ENCODE measurements at regions not wholly inside any gene's neighbourhood (a gene's known extent, or its start where the extent isn't known, plus 50 kb on each side); places are given as distances from the start of the nearest gene placed in this dataset.
"Not testable (repeated sequence)": the region's sequence is repeated elsewhere in the genome, so short reads cannot be mapped to it uniquely, and the experiment has no call there.

DNA sequence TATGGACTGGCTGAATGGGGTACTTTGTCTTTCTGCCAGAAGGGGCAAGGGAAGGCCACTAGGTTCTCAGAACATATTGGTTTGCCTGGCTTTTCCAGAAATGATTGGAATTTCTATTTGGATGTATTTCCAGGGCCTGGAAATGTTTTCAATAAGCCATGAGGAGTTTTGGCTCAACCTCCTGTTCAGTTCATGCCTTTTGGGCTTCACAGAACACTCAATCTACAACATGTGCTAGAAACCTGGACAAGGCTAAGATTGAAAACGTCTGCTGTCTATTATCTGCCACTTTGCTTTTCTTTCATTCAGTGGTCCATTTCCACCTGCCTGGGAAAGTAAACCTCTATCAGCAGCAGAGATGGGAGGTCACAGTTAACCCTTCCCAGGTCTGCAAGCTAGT is 793.4 kb downstream of the TENT5A start:
- DNase-seq (ENCODE audit: low spot score): no peak
- no peaks in the 10 kb centered on the region for H3K9me3 Mint-ChIP-seq
- no peak overlapping the region for H3K4me3 Mint-ChIP-seq
- no peaks in the 10 kb centered on the region for H3K4me1 Mint-ChIP-seq (ENCODE audit: low read depth)
- H3K27ac Mint-ChIP-seq: no peak overlapping the region
- no peaks in the 10 kb centered on the region for H3K36me3 Mint-ChIP-seq (ENCODE audit: low read depth)
- H3K27me3 Mint-ChIP-seq (ENCODE audit: low read depth): no peaks in the 10 kb centered on the region

DNA sequence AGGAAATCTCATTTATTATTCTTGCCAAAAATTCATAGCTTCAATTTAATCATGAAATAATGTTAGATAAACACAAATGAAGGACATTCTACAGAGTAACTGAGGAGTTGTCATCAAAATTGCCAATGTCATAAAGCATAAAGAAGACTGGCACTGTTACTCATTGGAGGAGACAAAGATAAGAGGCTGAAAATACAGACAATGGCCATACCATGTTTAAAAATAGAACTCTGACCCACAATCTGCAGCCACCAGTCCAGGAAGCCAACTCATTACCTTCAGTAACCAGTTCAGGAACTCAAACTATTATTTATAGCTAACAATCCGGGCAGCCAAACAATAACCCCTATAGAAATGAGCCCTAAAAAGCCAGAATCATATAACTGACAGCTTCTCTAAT is 795.6 kb downstream of the TENT5A start:
- Mint-ChIP-seq H3K4me1 (ENCODE audit: low read depth) (no peaks in the 10 kb centered on the region), H3K36me3 (ENCODE audit: low read depth) (no peaks in the 10 kb centered on the region), H3K4me3 (no peak overlapping the region), H3K9me3 (no peaks in the 10 kb centered on the region), H3K27ac (no peak overlapping the region), H3K27me3 (ENCODE audit: low read depth) (no peaks in the 10 kb centered on the region)
- DNase-seq (ENCODE audit: low spot score): no peak

DNA sequence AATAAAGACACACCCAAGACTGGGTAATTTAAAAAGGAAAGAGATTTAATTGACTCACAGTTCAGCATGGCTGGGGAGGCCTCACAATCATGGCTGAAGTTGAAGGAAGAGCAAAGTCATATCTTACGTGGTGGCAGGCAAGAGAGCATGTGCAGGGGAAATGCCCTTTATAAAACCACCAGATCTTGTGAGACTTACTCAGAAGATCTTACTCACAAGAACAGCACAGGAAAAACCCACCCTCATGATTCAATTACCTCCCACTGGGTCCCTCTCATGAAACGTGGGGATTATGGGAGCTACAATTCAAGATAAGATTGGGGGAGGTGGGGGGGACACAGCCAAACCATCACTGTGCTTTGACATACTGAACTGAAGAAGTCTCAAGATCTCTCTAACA is 800.0 kb downstream of the TENT5A start:
- H3K9me3 Mint-ChIP-seq; H3K27me3 Mint-ChIP-seq (ENCODE audit: low read depth): not testable (repeated sequence)

DNA sequence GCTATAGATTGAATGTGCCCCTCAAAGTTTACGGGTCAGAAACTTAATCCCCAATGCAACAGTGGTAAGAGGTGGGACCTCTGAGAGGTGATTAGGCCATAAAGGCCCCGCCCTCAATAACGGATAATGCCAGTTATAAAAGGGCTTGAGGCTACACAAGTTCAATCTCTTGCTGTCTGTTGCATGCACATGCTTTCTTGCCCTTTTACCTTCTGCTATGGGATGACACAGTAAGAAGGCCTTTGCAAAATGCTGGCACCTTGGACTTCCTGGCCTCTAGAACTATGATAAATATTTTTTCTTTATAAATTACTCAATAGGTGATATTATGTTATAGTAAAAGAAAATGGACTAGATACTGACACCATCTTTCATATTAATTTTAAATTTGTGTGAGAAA is 806.1 kb downstream of the TENT5A start:
- Mint-ChIP-seq H3K27ac (no peak overlapping the region), H3K4me3 (no peak overlapping the region), H3K36me3 (ENCODE audit: low read depth) (no peaks in the 10 kb centered on the region), H3K9me3 (no peaks in the 10 kb centered on the region), H3K27me3 (ENCODE audit: low read depth) (no peaks in the 10 kb centered on the region), H3K4me1 (ENCODE audit: low read depth) (no peaks in the 10 kb centered on the region)
- DNase-seq (ENCODE audit: low spot score): no peak

More for the DNA sequence above, 800.0 kb downstream of the TENT5A start:
- H3K27ac Mint-ChIP-seq; H3K4me1 Mint-ChIP-seq (ENCODE audit: low read depth); H3K36me3 Mint-ChIP-seq (ENCODE audit: low read depth); H3K4me3 Mint-ChIP-seq; DNase-seq (ENCODE audit: low spot score): not testable (repeated sequence)

DNA sequence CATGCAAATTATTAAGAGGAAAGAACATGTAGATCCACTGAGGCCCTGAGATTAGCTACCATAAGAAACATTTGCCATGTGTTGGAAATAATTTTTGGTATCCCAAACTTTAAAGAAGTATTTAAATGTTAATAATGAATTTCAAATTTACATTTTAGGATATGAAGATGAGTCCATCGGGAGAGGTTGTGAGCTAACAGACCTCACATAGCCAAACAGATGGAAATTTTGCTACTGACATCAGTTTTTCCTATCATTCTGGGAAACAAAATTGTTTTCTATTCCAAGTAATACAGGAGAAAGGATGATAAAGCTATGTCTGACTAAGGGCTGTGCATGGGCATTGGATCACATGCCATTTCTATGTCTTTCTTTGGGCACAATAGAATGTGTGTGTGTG is 809.6 kb downstream of the TENT5A start:
- H3K4me3 Mint-ChIP-seq: no peak overlapping the region
- H3K9me3 Mint-ChIP-seq: peaks cover 8% of the 10 kb centered on the region
- H3K27ac Mint-ChIP-seq: no peak overlapping the region
- no peaks in the 10 kb centered on the region for H3K27me3 Mint-ChIP-seq (ENCODE audit: low read depth)
- no peak for DNase-seq (ENCODE audit: low spot score)
- no peaks in the 10 kb centered on the region for H3K36me3 Mint-ChIP-seq (ENCODE audit: low read depth)
- no peaks in the 10 kb centered on the region for H3K4me1 Mint-ChIP-seq (ENCODE audit: low read depth)

- no peak for DNase-seq (ENCODE audit: low spot score)
- Mint-ChIP-seq H3K4me1 (ENCODE audit: low read depth) (no peaks in the 10 kb centered on the region), H3K27me3 (ENCODE audit: low read depth) (no peaks in the 10 kb centered on the region), H3K9me3 (peaks cover 18% of the 10 kb centered on the region), H3K4me3 (no peak overlapping the region), H3K27ac (no peak overlapping the region), H3K36me3 (ENCODE audit: low read depth) (no peaks in the 10 kb centered on the region)
These were observed 811.5 kb downstream of the TENT5A start for GRCh38 chr6:80940976-80941375.

GRCh38 chr6:80940571-80940970 is 811.9 kb downstream of the TENT5A start:
- Mint-ChIP-seq H3K9me3 (peaks cover 20% of the 10 kb centered on the region), H3K36me3 (ENCODE audit: low read depth) (no peaks in the 10 kb centered on the region), H3K27ac (no peak overlapping the region), H3K27me3 (ENCODE audit: low read depth) (no peaks in the 10 kb centered on the region), H3K4me3 (no peak overlapping the region), H3K4me1 (ENCODE audit: low read depth) (no peaks in the 10 kb centered on the region)
- DNase-seq (ENCODE audit: low spot score): no peak

GRCh38 chr6:80939898-80940297 is 812.6 kb downstream of the TENT5A start:
- Mint-ChIP-seq H3K4me1 (ENCODE audit: low read depth) (no peaks in the 10 kb centered on the region), H3K36me3 (ENCODE audit: low read depth) (no peaks in the 10 kb centered on the region), H3K9me3 (peaks cover 23% of the 10 kb centered on the region), H3K4me3 (no peak overlapping the region), H3K27ac (no peak overlapping the region), H3K27me3 (ENCODE audit: low read depth) (no peaks in the 10 kb centered on the region)
- DNase-seq (ENCODE audit: low spot score): no peak

GRCh38 chr6:80939480-80939879 is 813.0 kb downstream of the TENT5A start:
- DNase-seq (ENCODE audit: low spot score): no peak
- no peak overlapping the region for H3K4me3 Mint-ChIP-seq
- no peak overlapping the region for H3K27ac Mint-ChIP-seq
- no peaks in the 10 kb centered on the region for H3K27me3 Mint-ChIP-seq (ENCODE audit: low read depth)
- H3K9me3 Mint-ChIP-seq: peaks cover 27% of the 10 kb centered on the region
- no peaks in the 10 kb centered on the region for H3K36me3 Mint-ChIP-seq (ENCODE audit: low read depth)
- no peaks in the 10 kb centered on the region for H3K4me1 Mint-ChIP-seq (ENCODE audit: low read depth)

DNA sequence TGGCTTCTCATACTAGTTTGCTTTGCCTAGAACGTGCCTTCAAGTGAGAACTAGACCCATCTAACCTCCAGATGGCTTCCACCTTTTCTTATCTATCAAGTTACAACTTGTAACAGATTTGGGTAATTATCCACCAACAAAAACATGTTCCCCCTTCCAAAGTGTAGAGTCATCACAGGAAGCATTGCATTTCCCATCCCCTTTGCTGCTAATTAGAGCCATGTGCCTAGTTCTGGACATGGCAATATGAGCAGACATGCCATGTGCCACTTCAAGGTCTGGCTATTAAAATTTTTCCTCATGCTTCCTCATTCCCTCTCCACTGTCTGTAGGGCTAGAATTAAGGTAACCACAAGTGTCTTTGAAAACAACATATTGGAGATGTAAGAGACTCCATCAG is 814.4 kb downstream of the TENT5A start:
- H3K4me3 Mint-ChIP-seq: no peak overlapping the region
- no peaks in the 10 kb centered on the region for H3K27me3 Mint-ChIP-seq (ENCODE audit: low read depth)
- no peak for DNase-seq (ENCODE audit: low spot score)
- H3K27ac Mint-ChIP-seq: no peak overlapping the region
- H3K4me1 Mint-ChIP-seq (ENCODE audit: low read depth): no peaks in the 10 kb centered on the region
- H3K9me3 Mint-ChIP-seq: peaks cover 31% of the 10 kb centered on the region
- no peaks in the 10 kb centered on the region for H3K36me3 Mint-ChIP-seq (ENCODE audit: low read depth)

DNA sequence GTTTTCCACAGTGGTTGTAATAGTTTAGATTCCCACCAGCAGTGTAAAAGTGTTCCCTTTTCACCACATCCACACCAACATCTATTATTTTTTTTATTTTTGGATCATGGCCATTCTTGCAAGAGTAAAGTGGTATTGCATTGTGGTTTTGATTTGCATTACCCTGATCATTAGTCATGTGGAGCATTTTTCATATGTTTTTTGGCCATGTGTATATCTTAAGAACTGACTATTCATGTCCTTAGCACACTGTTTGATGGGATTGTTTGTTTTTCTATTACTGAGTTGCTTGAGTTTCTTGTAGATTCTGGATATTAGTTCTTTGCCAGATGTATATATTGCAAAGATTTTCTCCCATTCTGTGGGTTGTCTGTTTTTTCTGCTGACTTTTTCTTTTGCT is 820.1 kb downstream of the TENT5A start:
- Mint-ChIP-seq H3K4me3 (no peak overlapping the region), H3K27ac (no peak overlapping the region), H3K4me1 (ENCODE audit: low read depth) (no peaks in the 10 kb centered on the region), H3K9me3 (peaks cover 22% of the 10 kb centered on the region), H3K36me3 (ENCODE audit: low read depth) (no peaks in the 10 kb centered on the region), H3K27me3 (ENCODE audit: low read depth) (no peaks in the 10 kb centered on the region)
- no peak for DNase-seq (ENCODE audit: low spot score)

GRCh38 chr6:80930376-80930775 is 822.1 kb downstream of the TENT5A start:
- Mint-ChIP-seq H3K27ac (no peak overlapping the region), H3K4me3 (no peak overlapping the region), H3K4me1 (ENCODE audit: low read depth) (no peaks in the 10 kb centered on the region), H3K9me3 (peaks cover 9% of the 10 kb centered on the region), H3K27me3 (ENCODE audit: low read depth) (no peaks in the 10 kb centered on the region), H3K36me3 (ENCODE audit: low read depth) (no peaks in the 10 kb centered on the region)
- DNase-seq (ENCODE audit: low spot score): no peak

DNA sequence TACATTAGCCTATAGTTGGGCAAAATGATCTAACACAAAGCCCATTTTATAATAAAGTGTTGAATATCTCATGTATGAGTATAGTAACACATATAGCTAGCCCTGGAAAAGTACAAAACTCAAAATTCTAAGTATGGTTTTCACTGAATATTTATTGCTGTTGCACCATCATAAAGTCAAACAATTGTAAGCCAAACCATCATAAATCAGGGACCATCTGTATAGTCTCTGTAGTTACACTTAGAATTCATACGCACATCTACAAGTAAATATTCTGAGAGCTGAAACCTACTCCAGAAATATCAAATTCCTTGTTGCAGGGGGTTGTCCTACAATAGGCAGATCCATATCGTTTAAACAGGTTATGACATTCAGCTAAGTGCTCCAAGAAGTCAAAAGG is 817.3 kb downstream of the BCKDHB start:
- Mint-ChIP-seq H3K27me3 (ENCODE audit: low read depth) (no peaks in the 10 kb centered on the region), H3K36me3 (ENCODE audit: low read depth) (no peaks in the 10 kb centered on the region), H3K9me3 (peaks cover 5% of the 10 kb centered on the region), H3K4me1 (ENCODE audit: low read depth) (no peaks in the 10 kb centered on the region), H3K4me3 (no peak overlapping the region), H3K27ac (no peak overlapping the region)
- no peak for DNase-seq (ENCODE audit: low spot score)

DNA sequence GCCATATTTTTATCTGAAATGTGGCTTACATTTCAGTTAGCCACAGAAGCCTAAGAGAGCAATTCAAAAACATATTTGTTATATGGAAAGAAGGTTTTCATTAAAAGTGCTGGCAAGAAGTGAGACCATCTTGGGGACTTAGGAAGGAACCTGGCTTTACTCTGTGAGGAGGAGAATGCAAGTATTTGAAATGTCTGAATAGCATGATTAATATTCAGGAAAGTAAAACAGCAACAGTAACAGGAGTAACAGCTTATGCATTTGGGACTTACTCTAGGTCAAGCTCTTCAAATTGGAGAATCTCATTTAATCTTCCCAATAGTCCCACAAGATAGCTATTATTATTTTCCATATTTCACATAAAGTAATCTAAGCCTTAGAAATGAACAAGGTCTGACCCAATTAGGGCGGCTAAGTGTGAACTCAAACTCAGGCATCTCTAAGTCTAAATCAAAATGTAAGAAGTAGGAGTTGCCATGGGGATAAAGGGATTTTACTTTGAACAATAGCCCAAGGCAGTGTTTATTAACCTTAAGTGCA is 816.5 kb downstream of the BCKDHB start:
- Mint-ChIP-seq H3K36me3 (ENCODE audit: low read depth) (no peaks in the 10 kb centered on the region), H3K27ac (no peak overlapping the region), H3K9me3 (peaks cover 5% of the 10 kb centered on the region), H3K4me1 (ENCODE audit: low read depth) (no peaks in the 10 kb centered on the region), H3K27me3 (ENCODE audit: low read depth) (no peaks in the 10 kb centered on the region), H3K4me3 (no peak overlapping the region)
- no peak for DNase-seq (ENCODE audit: low spot score)

DNA sequence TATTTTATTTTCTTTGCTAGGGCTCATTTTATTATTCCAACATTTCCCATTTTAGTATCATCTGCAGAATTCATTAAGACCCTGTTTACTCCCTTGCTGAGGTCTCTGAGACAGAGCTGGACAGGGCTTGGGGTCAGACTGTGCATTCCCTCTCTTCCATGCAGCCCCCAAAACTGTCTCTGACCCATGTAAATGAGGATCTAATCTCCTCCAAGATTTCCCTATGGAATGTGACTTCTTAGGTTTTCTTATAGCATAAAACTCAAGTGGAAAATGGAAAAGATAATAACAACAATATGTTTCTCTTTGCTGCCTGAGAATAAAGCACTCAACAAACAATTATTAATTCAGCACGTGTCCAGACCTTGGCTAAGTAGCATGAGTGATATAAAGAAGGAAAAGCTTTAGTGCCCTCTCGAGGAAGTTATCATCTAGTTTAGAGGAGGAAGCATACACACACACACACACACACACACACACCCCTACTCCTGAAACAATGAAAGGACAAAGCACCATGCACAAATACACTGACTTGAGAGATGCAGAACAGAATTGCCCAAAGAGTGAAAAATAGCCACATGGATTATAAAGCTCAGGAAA is 815.5 kb downstream of the BCKDHB start:
- Mint-ChIP-seq H3K36me3 (ENCODE audit: low read depth) (no peaks in the 10 kb centered on the region), H3K27ac (no peak overlapping the region), H3K4me1 (ENCODE audit: low read depth) (no peaks in the 10 kb centered on the region), H3K27me3 (ENCODE audit: low read depth) (no peaks in the 10 kb centered on the region), H3K4me3 (no peak overlapping the region), H3K9me3 (peaks cover 5% of the 10 kb centered on the region)
- DNase-seq (ENCODE audit: low spot score): no peak
